DMS79 treated with DMSO at 0.1 percent for 48 hours (cell line): ENCODE measurements at regions not wholly inside any gene's neighbourhood (a gene's known extent, or its start where the extent isn't known, plus 50 kb on each side); places are given as distances from the start of the nearest gene placed in this dataset.
A peak's percentile ranks its signal among the peaks of the same experiment; 100 is the strongest.
"Not testable (repeated sequence)": the region's sequence is repeated elsewhere in the genome, so short reads cannot be mapped to it uniquely, and the experiment has no call there.

ENCODE experiments used
- DNase-seq: peaks from one replicate; lab custom pipeline; 2025; lab: John Stamatoyannopoulos, UW

DNA sequence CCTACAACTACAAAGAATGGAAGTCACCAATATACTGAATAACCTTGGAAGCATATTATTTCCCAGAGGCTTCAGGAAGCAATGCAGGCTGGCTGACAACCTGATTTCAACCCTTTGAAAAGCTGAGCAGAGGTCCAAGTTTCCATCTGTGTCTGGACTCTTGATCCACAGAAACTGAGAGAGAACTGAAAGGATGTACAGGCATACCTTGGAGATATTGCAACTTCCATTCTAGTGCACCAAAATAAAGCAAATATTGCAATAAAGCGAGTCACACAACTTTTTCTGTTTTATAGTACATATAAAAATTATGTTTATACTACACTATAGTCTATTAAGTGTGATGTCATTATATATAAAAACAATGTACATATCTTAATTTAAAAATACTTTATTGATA lies 85.3 kb downstream of the TYW3 start:
- no peak for DNase-seq

DNA sequence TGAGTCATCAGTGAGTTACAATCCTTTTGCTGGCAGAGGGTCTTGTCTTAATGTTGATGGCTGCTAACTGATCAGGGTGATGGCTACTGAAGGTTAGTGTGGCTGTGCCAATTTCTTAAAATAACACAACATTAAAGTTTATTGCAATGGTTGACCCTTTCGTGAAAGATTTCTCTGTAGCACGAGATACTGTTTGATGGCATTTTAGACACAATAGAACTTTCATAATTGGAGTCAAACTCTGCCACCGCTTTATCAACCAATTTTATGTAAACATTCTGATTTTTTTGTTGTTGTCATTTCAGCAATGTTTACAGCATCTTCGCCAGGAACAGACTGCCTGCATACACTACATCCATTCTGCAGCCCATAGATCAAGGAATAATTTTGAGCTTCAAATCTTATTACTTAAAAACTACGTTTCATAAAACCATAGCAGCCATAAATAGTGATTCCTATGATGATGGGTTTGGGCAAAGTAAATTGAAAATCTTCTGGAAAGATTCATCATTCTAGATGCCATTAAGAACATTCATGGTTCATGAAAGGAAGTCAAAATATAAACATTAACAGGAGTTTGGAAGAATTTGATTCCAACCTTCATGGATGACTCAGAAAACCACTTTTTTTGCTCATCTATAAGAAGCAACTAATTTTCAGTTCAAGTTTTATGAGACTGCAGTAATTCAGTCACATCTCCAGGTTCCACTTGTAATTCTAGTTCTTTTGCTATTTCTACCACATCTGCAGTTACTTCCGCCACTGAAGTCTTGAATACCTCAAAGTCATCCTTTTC lies 85.9 kb downstream of the TYW3 start:
- DNase-seq = no peak

DNA sequence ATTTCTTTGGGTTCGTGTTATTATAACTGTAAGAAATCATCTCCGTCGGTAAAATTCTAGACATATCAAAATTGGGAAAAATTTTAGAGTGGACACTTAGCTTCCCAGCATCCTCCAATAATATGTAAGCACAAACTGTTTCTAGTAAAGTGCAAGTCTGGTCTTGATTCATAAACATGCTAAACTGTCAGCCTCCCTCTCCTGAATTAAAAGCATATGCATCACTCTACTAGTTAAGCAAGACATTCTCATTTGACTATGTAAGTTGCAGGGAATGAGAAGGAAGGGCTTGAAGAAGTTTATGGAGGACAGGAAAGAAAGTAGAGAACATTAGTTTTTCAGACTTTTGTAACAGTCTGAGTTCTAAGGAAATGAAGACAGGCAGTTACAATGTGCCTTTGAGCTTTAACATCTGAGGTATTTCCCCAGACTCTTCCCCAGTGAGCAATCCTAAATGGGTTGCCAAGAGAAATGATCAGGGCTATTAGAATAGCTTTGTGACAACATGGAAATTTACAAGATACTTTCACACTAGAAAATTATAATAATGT lies 90.0 kb downstream of the TYW3 start:
- no peak for DNase-seq

DNA sequence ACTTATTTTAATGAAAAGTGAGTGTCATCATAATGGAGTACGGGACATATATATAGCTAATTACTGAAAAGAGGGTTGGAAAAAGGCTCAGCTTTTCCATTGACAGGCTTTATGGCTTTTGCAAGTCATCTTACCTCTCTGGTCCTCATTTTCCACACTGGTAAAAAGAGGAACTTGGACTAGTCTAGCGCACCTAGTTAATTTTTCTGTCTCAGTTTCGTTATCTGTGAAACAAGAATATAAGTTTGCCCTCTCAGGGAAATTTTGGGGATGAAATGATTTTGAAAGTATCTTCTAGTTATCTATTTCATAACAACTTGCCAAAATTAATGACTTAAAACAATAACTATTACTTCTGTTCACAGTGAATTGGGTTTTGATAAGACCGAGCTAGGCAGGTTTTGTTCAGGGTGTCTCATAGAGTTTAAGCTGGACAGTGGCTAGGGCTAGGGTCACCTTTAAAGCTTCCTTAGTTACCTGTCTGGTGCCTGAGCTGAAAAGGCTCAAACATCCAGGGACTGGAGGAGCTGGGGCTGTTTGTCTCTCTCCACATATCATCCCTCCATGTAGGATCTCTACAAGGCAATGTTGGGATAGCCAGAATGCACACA lies 91.7 kb downstream of the TYW3 start:
- no peak for DNase-seq

DNA sequence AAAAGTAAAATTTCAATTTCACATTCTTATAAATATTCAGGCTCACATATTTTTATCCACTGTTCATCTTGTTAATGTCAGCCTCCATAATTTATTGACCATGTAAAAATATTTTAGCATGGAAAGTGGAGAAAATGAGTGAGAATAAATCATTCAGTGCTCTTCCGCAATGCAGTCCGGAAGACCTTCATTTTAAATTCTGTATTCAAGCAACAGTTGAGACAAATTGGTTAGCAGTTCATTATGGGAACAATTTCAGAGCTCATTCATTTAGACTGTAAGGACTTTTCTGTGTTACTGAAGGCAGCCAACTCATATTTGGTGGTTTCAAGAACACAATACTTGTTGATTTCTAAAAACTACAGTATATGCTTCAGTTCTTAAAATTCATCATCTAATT lies 97.8 kb downstream of the TYW3 start:
- no peak for DNase-seq

DNA sequence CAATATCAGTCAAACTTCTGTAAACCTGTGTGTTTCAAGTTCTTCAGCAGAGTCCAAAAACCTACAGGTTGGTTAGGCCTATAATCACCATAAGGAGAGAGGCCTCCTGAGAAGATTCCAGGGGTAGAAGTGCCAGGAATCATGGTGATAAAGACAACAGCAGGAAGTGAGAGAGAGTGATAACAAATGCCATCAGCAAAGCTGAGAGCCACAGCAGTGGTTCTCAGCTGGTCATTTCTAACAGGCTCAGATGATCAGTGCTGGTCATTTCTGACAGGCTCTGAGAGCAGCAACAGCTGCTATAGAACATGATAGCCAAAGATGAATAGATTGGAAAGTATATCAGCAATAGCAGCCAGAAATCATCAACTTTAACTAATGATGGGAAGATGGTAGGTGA lies 101.3 kb downstream of the TYW3 start:
- no peak for DNase-seq

DNA sequence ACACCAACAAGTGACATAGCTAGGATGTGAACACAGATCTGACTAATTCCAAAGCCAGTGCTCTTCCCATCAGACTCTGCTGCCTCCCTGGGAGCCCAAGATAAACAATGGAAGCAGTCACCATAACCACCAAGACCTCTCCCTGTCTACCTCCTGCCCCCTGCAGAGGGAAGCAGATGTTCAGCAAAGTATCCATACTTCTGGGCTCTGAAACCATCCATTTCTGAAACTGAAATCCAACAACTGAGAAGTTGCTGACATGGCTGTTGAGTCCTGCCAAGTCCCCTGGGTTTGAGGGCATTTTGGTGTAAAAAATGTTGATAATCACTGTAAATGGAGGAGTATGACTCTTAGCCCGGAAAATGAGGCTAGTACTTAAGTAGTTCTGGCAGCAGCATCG lies 102.1 kb downstream of the TYW3 start:
- peak; percentile 51 for DNase-seq

DNA sequence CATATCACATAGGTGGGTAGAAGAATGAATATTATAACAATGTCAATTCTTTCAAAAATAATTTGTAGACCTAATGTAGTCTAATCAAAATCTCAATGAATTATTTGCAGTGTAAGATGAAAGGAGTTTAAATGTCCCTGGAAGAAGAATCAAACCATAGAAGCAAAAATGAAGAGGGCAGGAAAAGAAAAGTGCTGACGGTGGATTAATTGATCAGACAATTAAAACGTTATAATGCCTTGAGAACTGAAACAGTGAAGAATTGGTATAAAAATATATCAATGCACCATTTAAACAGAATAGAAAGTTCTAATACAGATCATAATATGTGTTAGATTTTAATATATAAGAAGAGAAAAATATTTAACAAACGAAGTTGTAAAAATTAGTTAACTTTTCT lies 109.8 kb downstream of the TYW3 start:
- DNase-seq = no peak

DNA sequence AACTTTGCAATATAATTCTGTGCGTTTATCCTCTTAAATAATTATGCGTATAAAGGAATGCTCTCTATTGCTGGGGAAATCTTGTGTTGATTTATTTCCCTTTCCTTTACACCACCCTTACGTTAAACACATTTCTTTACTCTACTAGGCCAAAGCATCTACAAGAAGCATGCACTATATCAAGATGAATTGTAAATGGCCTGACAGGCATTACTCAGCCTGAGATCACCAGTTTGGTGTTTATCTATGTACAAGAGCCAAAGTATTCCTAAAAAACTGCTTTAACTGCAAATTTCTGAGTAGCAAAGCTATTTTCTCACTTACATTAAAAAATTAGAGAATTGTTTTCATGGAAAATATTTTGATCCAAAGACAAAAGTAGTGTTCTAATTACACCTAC lies 114.8 kb downstream of the TYW3 start:
- no peak for DNase-seq

DNA sequence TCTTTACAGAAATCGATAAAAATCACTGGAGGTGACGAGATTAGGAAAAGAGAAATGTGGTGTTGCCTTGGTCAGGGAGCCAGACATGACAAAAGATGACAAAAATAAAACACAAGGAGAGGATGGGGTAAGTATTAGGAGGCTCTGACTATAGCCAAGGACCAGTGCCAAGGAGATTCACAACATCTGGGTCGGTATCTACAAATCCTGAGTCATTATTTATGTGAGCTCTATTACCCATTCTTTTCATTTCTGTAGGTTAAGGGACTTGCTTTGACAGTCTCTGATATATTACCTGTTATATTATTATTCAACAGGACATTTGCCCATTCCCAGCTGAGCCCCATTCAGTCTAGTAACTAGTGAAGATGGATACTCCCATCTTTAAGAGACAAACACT lies 120.8 kb downstream of the TYW3 start:
- DNase-seq = no peak

DNA sequence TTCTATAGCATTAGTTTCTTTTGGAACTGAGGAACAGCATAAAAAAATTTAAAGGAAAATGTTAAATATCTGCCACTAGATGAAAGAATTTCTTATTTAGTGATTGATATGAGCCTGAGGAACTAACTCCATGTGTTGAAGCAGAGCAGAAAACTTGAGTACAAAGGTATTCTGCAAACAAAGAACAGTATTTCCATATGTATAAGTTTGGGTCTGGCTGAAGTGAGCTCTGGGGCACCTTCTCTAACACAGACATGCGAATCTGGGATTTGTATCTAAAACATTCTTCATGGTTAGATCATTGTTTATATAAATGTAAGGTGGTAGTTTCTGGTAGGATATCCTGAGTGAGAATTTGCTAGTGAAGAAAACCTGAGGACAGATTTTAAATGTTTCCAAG lies 123.2 kb downstream of the TYW3 start:
- DNase-seq = no peak

DNA sequence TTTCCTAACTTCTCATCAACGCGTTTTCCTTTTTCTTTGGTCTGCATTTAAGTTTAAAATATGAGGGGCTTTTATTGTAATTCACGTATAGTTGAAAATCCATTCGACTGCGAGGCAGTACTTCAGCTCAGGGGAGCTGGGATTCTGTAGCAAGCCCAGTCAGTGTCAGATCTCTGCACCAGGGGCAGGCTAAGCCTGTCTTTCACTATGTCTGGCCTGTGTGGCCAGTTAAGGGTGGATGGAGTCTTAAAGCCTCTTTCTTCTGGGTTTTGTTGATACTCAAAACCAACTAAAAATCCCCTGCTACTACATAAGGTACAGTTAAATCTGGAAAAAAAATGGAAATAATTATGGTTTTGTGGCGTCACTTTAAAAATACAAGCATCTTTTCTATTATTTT lies 124.7 kb downstream of the TYW3 start:
- no peak for DNase-seq

DNA sequence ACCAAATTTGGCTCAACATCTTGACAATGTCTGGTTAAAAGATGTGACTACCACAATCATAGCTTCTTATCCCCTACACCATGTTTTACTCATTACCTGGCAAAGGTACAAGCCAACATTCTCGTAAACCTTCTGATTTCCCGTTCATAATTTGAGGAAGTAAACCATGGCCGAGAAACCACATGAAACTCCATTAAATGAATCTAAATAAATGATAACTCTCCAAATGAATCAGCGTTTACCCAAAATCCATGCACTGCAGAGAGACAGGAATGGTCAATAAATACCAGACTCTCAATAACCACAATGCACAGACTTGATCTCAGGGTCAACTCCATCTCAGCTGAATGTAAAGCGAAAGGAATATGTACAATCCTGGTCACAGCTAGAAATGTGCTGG lies 125.2 kb downstream of the TYW3 start:
- no peak for DNase-seq

DNA sequence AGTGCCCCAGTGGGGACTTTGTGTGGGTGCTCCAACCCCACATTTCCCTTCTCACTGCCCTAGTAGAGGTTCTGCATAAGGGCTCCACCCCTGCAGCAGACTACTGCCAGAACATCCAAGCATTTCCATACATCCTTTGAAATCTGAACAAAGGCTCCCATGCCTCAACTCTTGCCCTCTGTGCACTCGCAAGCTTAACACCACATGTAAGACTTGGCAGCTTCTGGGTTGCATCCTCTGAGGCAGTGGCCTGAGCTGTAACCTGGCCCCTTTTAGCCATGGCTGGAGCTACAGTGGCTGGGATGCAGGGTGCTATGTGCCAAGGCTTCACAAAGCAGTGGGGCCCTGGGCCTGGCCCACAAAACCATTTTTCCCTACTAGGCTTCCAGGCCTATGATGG lies 128.9 kb downstream of the TYW3 start:
- DNase-seq = no peak

DNA sequence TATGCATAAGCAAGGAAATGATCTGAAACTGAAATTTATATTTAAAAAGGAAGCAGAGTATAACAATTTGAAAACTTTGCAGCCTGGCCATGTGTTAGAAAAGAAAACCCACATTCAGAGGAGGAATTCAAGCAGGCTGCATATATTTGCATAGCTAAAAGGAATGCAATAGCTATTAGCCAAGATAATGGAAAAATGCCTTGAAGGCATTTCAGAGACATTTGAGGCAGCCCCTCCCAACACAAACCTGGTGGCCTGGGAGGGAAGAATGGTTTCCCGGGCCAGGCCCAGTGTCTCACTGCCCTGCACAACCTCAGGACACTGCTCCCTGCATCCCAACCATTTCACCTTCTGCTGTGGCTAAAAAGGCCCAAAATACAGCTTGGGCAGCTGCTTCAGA lies 136.8 kb downstream of the TYW3 start:
- DNase-seq = no peak

DNA sequence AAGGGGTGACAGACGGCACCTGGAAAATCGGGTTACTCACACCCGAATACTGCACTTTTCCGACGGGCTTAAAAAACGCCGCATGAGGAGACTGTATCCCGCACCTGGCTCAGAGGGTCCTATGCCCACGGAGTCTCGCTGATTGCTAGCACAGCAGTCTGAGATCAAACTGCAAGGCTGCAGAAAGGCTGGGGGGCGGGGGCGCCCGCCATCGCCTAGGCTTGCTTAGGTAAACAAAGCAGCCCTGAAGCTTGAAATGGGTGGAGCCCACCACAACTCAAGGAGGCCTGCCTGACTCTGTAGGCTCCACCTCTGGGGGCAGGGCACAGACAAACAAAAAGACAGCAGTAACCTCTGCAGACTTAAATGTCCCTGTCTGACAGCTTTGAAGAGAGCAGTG lies 144.4 kb downstream of the TYW3 start:
- DNase-seq = not testable (repeated sequence)

DNA sequence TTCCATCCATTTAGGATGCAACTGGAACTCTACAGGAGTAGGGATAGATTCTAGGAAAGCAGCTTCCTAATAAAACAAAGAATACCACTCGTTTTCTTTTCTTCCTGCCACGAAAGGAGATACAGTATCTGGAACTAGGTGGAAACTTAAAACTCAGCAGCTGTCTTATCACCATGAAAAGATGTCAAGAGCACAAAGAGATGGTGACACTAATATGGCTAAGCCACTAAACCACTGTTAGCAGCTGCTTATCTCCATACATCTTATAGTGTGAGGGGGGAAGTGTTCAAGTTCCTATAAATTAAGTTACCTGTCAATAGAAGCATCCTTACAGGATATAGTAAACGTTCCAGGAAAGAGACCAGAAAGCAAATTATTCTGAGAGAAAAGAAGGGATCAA lies 162.5 kb downstream of the TYW3 start:
- DNase-seq = no peak

DNA sequence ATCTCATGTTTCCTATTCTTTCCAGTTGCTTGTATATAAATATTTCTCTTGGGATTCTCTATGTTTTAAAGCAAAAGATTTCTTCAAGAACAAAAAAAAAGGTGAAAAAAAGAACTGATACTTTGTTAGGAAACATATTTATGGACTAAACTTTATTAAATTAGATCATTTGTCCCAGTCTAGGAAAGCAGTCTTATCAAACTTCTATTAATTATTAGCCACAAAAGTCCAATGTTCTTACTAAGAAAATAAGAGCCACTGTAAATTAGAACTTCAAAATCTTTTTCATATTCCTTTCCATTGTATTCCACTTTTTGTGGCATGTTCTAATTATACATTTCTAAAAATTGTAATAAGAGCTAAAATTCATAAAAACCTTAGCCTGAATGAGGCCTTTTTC lies 175.2 kb downstream of the TYW3 start:
- DNase-seq = no peak

DNA sequence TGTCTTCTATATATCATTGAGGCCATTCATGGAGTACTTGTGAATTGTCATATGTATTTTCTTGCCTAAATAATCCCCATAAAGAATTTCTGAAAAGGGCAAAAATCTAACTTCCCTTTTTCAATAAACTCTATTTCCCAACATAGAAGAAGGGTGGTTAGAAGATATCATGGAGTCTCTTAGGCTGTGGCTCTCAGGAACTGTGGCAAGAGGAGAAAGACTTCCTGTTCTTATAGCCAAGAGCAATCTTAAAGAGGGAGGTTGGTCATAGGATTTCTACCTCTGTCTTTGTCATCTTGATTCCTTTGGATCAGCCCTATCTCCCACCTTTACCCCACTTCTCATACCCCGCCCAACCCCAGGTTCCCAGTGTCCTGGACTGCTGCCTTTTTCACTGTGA lies 175.8 kb downstream of the TYW3 start:
- DNase-seq = no peak

DNA sequence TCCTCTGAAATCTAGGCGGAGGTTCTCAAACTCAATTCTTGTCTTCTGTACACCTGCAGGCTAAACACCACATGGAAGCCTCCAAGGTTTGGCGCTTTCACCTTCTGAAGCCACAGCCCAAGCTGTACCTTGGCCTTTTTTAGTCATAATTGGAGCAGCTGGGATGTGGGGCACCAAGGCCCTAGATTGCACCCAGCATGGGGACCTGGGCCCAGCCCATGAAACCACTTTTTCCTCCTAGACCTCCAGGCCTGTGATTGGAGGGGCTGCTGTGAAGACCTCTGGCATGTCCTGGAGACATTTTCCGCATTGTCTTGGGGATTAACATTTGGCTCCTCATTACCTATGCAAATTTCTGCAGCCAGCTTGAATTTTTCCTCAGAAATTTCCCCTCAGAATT lies 181.0 kb downstream of the TYW3 start:
- DNase-seq = no peak

DNA sequence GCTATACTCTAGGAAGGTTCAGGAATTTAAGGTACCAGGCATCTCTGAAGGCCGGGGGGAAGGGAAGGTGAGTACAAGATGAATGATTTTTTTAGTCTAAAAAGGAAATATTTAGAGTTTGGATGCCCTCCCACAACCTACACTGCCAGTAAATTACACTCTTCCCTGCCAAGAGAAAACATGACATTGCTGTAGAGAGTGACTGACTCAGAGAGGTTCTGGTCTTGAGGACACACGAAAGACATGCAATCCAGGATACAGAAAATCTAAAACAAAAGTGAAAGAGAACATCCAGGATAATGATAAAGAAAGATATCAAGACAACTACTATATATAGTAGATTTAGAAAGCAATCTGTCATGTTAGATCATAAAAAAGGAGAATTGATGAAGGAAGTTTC lies 200.5 kb downstream of the TYW3 start:
- no peak for DNase-seq

DNA sequence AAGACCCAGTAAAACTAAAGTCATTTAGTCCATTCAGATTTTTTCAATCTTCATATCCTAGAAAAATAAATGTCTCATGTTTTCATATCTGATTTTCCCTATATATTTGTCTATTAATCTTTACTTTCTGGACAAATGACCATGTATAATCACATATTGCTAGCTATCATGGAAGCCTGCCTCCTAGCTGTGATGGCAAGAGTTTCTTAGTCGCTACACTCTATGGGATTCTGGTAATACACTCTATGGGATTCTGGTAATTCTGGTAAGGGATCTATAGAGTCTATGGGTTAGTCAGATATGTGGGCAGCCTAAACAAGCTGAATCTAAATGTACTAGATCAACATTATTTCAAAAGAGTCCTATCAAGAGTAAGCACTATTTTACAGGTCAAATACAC lies 198.7 kb upstream of the LHX8 start:
- no peak for DNase-seq

DNA sequence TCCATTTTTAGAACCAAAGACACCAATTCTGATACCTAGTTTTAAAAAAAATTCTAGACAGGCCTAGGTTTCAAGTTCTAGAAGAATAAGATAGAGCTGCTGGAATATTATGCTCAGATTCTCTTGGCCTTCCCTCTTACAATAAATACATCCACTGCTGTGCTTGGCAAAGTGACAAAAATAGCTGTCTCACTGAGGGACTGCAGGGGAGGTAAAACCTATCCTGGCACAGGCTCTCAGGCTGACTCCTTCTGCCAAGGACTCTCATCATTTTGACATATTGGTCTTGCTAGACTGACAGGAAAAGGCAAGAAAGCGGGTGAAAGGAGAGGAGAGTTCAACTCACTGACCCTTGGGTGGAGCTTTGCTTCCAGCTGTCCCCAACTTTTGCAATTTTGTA lies 197.0 kb upstream of the LHX8 start:
- peak; percentile 19 for DNase-seq

DNA sequence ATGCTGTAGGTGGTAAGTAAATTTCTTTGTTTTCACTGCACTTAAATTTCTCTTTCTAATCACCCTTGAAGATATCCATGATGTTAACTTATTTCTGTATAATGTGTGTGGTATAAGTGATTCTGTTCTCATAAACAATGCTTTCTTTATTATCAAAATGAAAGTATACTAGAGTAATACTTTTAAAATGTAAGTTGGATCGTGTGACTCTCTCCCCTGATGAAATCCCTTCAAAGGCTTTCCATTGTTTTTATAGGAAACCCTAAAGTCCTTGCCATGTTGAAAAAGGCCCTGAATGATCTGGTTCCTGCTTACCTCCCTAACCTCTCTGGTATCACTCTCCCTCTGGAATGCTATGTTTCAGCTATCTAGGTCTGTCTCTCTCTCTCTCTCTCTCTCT lies 191.1 kb upstream of the LHX8 start:
- no peak for DNase-seq
